ENCODE measurements at regions not wholly inside any gene's neighbourhood (a gene's known extent, or its start where the extent isn't known, plus 50 kb on each side); places are given as distances from the start of the nearest gene placed in this dataset.

DNA sequence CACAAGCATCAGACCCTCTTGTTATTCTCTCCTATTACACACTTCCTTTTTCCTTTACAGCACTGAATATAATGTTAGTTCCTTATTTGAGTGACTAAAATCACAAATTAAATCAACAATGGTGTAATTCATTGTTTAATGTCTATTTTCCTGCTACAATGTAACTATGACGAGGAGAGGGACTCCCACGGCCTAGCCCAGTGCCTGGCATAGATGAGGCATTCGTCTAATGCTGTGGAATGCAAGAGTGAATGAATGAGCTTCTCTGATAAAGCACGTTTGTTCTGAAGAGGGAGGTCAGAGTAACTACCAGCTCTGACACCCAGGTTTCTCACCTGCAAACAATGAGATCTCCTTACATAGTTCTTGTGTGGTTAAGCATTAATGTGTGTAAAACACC is 479.4 kb downstream of the OMA1 start (continued):
- no peak for TF ChIP-seq NFYA (IDR thresholded peaks at IDR 0.05; ENCODE audit: borderline replicate concordance, low read depth, low read length)
- TF ChIP-seq ZBED1 (IDR thresholded peaks at IDR 0.05; ENCODE audit: borderline replicate concordance): no peak
- TF ChIP-seq KAT2A (conservative IDR thresholded peaks at IDR 0.05; ENCODE audit: control insufficient read depth, low read depth, low read length): no peak
- no peak for TF ChIP-seq RBBP5 (conservative IDR thresholded peaks at IDR 0.05)

DNA sequence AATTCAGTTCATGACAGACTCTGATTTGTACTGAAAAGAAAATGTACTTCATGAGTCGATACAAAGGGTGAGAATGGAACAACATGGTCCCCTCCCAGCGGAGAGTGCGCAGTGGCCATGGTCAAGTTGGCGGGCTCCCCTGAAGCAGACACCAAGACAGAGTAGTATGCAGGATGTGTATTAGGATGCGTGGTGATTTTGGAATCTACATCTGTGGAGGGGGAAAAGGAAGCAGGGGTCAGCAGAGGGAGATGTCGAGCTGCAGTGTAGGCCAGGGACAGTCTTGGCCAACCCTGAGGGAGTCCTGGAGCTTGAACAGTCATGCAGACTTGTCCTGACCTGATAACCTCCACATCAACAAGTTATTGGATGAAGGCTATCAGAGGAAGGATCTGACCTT is 481.0 kb downstream of the OMA1 start:
- H3K4me3 ChIP-seq: no peak overlapping the region
- in situ Hi-C loops (cut with MboI) (no loop called here), intact Hi-C loops (cut with micrococcal nuclease; ENCODE audit: unreplicated experiment) (loop anchor here (1.0 kb wide), 1 partner anchor 100 kb away; no protein-coding TSS in a partner anchor)
- ChIA-PET POLR2A (no interaction called here), CTCF (interaction anchor here (0.6 to 7.6 kb wide), 9 partner anchors 12 to 480 kb away, joined by 3 to 55 read pairs (median 3); no protein-coding TSS in a partner anchor), RAD21 (ENCODE audit: unreplicated experiment) (interaction anchor here (0.8 to 5.4 kb wide), 7 partner anchors 26 to 587 kb away, joined by 4 to 61 read pairs (median 5); no protein-coding TSS in a partner anchor), SMC1A (ENCODE audit: uncharacterized antibody, unreplicated experiment) (interaction anchor here (1.1 to 8.6 kb wide), 9 partner anchors 26 to 451 kb away, joined by 3 to 149 read pairs (median 4); no protein-coding TSS in a partner anchor)
- no peak overlapping the region for H3K27ac ChIP-seq (ENCODE audit: control insufficient read depth, insufficient read depth)
- no peaks in the 10 kb centered on the region for H3K79me2 ChIP-seq (ENCODE audit: control insufficient read depth, insufficient read depth, low read length)
- H2AFZ ChIP-seq (ENCODE audit: control insufficient read depth, low read depth, low read length): no peak overlapping the region
- no TSS peak for BruUV-seq (replicated peaks)
- H3K27me3 ChIP-seq (replicated peaks in 1 of 2; ENCODE audit: control insufficient read depth in 2 of 2, insufficient read depth in 2 of 2, low read length in 1 of 2): peaks cover 0 to 3% of the 10 kb centered on the region in 2 experiments; a peak in 2 of 4 replicates
- ATAC-seq: peak; percentile 76
- WGBS (ENCODE audit: insufficient coverage, insufficient replicate concordance, low lambda C conversion rate, missing lambda C conversion rate): 46% methylated on average over 6 of the region's 6 CpGs
- no peaks in the 10 kb centered on the region for H3K9me3 ChIP-seq (replicated peaks; ENCODE audit: control insufficient read depth, insufficient read depth, low read length)
- H3K36me3 ChIP-seq (ENCODE audit: control insufficient read depth in 2 of 2, insufficient read depth in 2 of 2, low read length in 1 of 2): no peaks in the 10 kb centered on the region
- H3K4me2 ChIP-seq (ENCODE audit: control insufficient read depth, insufficient read depth): no peak overlapping the region
- no peak for TF ChIP-seq SMAD5 (IDR thresholded peaks at IDR 0.05; ENCODE audit: low read depth)
- peak; percentile 32 to 54 (median 37); a peak in 4 of 6 replicates for TF ChIP-seq CTCF (IDR thresholded peaks at IDR 0.05 in 2 of 3, conservative IDR thresholded peaks at IDR 0.05 in 1 of 3; ENCODE audit: control insufficient read depth in 2 of 3, extremely low read depth in 1 of 3, insufficient read depth in 1 of 3, low read depth in 3 of 3, low read length in 3 of 3)
- TF ChIP-seq KDM1A (IDR thresholded peaks at IDR 0.05; ENCODE audit: borderline replicate concordance): no peak
- peak; percentile 65 for TF ChIP-seq RAD21 (IDR thresholded peaks at IDR 0.05; ENCODE audit: insufficient read depth, low read depth, low read length)
- TF ChIP-seq JUNB (IDR thresholded peaks at IDR 0.05): no peak
- no peak for TF ChIP-seq NFIC (IDR thresholded peaks at IDR 0.05; ENCODE audit: low read depth, low read length)
- TF ChIP-seq SMC3 (IDR thresholded peaks at IDR 0.05; ENCODE audit: borderline replicate concordance, low read length): peak; percentile 66
- TF ChIP-seq ATF2 (IDR thresholded peaks at IDR 0.05; ENCODE audit: low read length): no peak
- TF ChIP-seq ZSCAN29 (IDR thresholded peaks at IDR 0.05): no peak
- no peaks in the 10 kb centered on the region for H4K20me1 ChIP-seq (ENCODE audit: control insufficient read depth, insufficient read depth)
- FAIRE-seq: no peak
- no peak for DNase-seq (ENCODE audit: low read depth, low spot score)
- H3K4me1 ChIP-seq (ENCODE audit: control insufficient read depth, insufficient read depth, low read length): no peaks in the 10 kb centered on the region
- H3K9ac ChIP-seq (ENCODE audit: control insufficient read depth, insufficient read depth, low read length): no peak overlapping the region

Data from GM12878 (cell line).